ENCODE measurements at regions not wholly inside any gene's neighbourhood (a gene's known extent, or its start where the extent isn't known, plus 50 kb on each side); places are given as distances from the start of the nearest gene placed in this dataset.

DNA sequence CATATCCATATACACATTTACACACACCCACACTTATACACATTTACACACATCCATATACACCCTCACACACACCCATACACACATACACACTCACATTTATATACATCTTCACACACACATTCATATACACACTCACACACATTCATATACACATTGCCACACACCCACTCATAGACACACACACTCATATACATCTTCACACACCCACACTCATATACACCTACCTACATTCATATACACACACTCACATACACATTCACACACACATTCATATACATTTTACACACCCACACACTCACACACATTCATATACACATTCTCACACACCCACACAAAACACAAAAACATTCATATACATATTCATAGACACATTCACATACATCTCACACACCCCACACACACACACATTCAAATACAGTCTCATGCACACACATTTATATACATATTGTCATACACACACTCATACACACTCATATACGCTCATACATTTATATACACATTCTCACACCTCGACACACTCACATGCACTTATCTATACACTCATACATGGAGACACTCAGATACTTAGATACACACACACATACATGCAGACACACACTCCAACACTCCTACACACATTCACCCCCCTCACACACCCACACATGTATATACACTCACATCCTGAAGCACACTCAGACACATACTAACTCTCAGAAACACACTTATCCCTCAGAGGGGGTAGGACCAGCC is 82.1 kb downstream of the MRPL14 start (continued):
- no peak for TF ChIP-seq CBX8 (IDR thresholded peaks at IDR 0.05; ENCODE audit: borderline replicate concordance, extremely low read depth, low read depth, low read length, poor library complexity, severe bottlenecking)
- TF ChIP-seq, protein P1, sequence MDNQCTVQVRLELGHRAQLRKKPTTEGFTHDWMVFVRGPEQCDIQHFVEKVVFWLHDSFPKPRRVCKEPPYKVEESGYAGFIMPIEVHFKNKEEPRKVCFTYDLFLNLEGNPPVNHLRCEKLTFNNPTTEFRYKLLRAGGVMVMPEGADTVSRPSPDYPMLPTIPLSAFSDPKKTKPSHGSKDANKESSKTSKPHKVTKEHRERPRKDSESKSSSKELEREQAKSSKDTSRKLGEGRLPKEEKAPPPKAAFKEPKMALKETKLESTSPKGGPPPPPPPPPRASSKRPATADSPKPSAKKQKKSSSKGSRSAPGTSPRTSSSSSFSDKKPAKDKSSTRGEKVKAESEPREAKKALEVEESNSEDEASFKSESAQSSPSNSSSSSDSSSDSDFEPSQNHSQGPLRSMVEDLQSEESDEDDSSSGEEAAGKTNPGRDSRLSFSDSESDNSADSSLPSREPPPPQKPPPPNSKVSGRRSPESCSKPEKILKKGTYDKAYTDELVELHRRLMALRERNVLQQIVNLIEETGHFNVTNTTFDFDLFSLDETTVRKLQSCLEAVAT (IDR thresholded peaks at IDR 0.05), result peak; percentile 50 to 66; a peak in 3 of 4 replicates
- TF ChIP-seq TSC22D4 (tag; IDR thresholded peaks at IDR 0.05), result peak; percentile 27; the same call in 1 of the 2 replicates
- no peak for TF ChIP-seq ZNF23 (CRISPR knock-in tag; IDR thresholded peaks at IDR 0.05)
- TF ChIP-seq TCF7 (IDR thresholded peaks at IDR 0.05; ENCODE audit: borderline replicate concordance), result no peak
- TF ChIP-seq TOE1 (IDR thresholded peaks at IDR 0.05; ENCODE audit: borderline replicate concordance), result peak; percentile 55; the same call in 1 of the 2 replicates
- TF ChIP-seq TOE1 (CRISPR knock-in tag; IDR thresholded peaks at IDR 0.05; ENCODE audit: borderline replicate concordance, low read depth), result no peak
- no peak for TF ChIP-seq BCL6 (CRISPR knock-in tag; IDR thresholded peaks at IDR 0.05)
- TF ChIP-seq CBFB (CRISPR knock-in tag; IDR thresholded peaks at IDR 0.05), result no peak
- peak; percentile 8; the same call in 1 of the 2 replicates for TF ChIP-seq OTX1 (CRISPR knock-in tag; IDR thresholded peaks at IDR 0.05)
- TF ChIP-seq, protein P2, sequence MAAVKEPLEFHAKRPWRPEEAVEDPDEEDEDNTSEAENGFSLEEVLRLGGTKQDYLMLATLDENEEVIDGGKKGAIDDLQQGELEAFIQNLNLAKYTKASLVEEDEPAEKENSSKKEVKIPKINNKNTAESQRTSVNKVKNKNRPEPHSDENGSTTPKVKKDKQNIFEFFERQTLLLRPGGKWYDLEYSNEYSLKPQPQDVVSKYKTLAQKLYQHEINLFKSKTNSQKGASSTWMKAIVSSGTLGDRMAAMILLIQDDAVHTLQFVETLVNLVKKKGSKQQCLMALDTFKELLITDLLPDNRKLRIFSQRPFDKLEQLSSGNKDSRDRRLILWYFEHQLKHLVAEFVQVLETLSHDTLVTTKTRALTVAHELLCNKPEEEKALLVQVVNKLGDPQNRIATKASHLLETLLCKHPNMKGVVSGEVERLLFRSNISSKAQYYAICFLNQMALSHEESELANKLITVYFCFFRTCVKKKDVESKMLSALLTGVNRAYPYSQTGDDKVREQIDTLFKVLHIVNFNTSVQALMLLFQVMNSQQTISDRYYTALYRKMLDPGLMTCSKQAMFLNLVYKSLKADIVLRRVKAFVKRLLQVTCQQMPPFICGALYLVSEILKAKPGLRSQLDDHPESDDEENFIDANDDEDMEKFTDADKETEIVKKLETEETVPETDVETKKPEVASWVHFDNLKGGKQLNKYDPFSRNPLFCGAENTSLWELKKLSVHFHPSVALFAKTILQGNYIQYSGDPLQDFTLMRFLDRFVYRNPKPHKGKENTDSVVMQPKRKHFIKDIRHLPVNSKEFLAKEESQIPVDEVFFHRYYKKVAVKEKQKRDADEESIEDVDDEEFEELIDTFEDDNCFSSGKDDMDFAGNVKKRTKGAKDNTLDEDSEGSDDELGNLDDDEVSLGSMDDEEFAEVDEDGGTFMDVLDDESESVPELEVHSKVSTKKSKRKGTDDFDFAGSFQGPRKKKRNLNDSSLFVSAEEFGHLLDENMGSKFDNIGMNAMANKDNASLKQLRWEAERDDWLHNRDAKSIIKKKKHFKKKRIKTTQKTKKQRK (IDR thresholded peaks at IDR 0.05; ENCODE audit: borderline replicate concordance, low read depth, low read length), result no peak
- no peak for TF ChIP-seq KAT2B (IDR thresholded peaks at IDR 0.05; ENCODE audit: low read depth, low read length)
- TF ChIP-seq MECOM (CRISPR knock-in tag; IDR thresholded peaks at IDR 0.05), result no peak
- TF ChIP-seq, protein P3, sequence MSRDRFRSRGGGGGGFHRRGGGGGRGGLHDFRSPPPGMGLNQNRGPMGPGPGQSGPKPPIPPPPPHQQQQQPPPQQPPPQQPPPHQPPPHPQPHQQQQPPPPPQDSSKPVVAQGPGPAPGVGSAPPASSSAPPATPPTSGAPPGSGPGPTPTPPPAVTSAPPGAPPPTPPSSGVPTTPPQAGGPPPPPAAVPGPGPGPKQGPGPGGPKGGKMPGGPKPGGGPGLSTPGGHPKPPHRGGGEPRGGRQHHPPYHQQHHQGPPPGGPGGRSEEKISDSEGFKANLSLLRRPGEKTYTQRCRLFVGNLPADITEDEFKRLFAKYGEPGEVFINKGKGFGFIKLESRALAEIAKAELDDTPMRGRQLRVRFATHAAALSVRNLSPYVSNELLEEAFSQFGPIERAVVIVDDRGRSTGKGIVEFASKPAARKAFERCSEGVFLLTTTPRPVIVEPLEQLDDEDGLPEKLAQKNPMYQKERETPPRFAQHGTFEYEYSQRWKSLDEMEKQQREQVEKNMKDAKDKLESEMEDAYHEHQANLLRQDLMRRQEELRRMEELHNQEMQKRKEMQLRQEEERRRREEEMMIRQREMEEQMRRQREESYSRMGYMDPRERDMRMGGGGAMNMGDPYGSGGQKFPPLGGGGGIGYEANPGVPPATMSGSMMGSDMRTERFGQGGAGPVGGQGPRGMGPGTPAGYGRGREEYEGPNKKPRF (IDR thresholded peaks at IDR 0.05; ENCODE audit: low read depth, low read length), result no peak
- TF ChIP-seq, protein P4, sequence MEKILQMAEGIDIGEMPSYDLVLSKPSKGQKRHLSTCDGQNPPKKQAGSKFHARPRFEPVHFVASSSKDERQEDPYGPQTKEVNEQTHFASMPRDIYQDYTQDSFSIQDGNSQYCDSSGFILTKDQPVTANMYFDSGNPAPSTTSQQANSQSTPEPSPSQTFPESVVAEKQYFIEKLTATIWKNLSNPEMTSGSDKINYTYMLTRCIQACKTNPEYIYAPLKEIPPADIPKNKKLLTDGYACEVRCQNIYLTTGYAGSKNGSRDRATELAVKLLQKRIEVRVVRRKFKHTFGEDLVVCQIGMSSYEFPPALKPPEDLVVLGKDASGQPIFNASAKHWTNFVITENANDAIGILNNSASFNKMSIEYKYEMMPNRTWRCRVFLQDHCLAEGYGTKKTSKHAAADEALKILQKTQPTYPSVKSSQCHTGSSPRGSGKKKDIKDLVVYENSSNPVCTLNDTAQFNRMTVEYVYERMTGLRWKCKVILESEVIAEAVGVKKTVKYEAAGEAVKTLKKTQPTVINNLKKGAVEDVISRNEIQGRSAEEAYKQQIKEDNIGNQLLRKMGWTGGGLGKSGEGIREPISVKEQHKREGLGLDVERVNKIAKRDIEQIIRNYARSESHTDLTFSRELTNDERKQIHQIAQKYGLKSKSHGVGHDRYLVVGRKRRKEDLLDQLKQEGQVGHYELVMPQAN (IDR thresholded peaks at IDR 0.05; ENCODE audit: borderline replicate concordance), result 0 out of 2 replicates have a peak, but pooled peaks have one; percentile 27
- TF ChIP-seq, protein P5, sequence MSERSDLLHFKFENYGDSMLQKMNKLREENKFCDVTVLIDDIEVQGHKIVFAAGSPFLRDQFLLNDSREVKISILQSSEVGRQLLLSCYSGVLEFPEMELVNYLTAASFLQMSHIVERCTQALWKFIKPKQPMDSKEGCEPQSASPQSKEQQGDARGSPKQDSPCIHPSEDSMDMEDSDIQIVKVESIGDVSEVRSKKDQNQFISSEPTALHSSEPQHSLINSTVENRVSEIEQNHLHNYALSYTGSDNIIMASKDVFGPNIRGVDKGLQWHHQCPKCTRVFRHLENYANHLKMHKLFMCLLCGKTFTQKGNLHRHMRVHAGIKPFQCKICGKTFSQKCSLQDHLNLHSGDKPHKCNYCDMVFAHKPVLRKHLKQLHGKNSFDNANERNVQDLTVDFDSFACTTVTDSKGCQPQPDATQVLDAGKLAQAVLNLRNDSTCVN (CRISPR knock-in tag; IDR thresholded peaks at IDR 0.05), result peak; percentile 76
- TF ChIP-seq ZNF766 (CRISPR knock-in tag; conservative IDR thresholded peaks at IDR 0.05), result no peak

Measured in K562 (cell line).